Activated naive CD4-positive, alpha-beta T cell treated with anti-CD3 and anti-CD28 coated beads, Interleukin-2, amount 50 U/mL, for 24 hours (primary cell): ENCODE measurements at regions not wholly inside any gene's neighbourhood (a gene's known extent, or its start where the extent isn't known, plus 50 kb on each side); places are given as distances from the start of the nearest gene placed in this dataset.
"Not testable (repeated sequence)": the region's sequence is repeated elsewhere in the genome, so short reads cannot be mapped to it uniquely, and the experiment has no call there.

Source experiments
- H3K27ac Mint-ChIP-seq: one replicate; pipeline ENCODE4 v1.8.0; 2021; ENCODE audit warnings: mild to moderate bottlenecking, mixed read lengths
- H3K27me3 Mint-ChIP-seq: one replicate; pipeline ENCODE4 v1.8.0; 2021; ENCODE audit warnings: mixed read lengths
- H3K36me3 Mint-ChIP-seq: one replicate; pipeline ENCODE4 v1.8.0; 2021; ENCODE audit warnings: mixed read lengths
- H3K4me1 Mint-ChIP-seq: one replicate; pipeline ENCODE4 v1.8.0; 2021; ENCODE audit warnings: mixed read lengths
- H3K4me3 Mint-ChIP-seq: one replicate; pipeline ENCODE4 v1.8.0; 2021; ENCODE audit warnings: mild to moderate bottlenecking, mixed read lengths
- H3K9me3 Mint-ChIP-seq: one replicate; pipeline ENCODE4 v1.8.0; 2021; ENCODE audit warnings: mixed read lengths

GRCh38 chr5:89827960-89828359 lies 581.6 kb downstream of the CETN3 start:
- H3K4me3 Mint-ChIP-seq = no peak overlapping the region
- H3K4me1 Mint-ChIP-seq = no peaks in the 10 kb centered on the region
- no peaks in the 10 kb centered on the region for H3K36me3 Mint-ChIP-seq
- no peaks in the 10 kb centered on the region for H3K27me3 Mint-ChIP-seq
- H3K9me3 Mint-ChIP-seq = peaks cover 6% of the 10 kb centered on the region
- no peak overlapping the region for H3K27ac Mint-ChIP-seq

GRCh38 chr5:89827359-89827758 lies 582.2 kb downstream of the CETN3 start:
- H3K4me3 Mint-ChIP-seq = no peak overlapping the region
- H3K27me3 Mint-ChIP-seq = no peaks in the 10 kb centered on the region
- no peaks in the 10 kb centered on the region for H3K4me1 Mint-ChIP-seq
- H3K9me3 Mint-ChIP-seq = peaks cover 7% of the 10 kb centered on the region
- H3K36me3 Mint-ChIP-seq = no peaks in the 10 kb centered on the region
- no peak overlapping the region for H3K27ac Mint-ChIP-seq

- peaks cover 7% of the 10 kb centered on the region for H3K9me3 Mint-ChIP-seq
- no peak overlapping the region for H3K27ac Mint-ChIP-seq
- no peak overlapping the region for H3K4me3 Mint-ChIP-seq
- H3K27me3 Mint-ChIP-seq = no peaks in the 10 kb centered on the region
- no peaks in the 10 kb centered on the region for H3K36me3 Mint-ChIP-seq
- no peaks in the 10 kb centered on the region for H3K4me1 Mint-ChIP-seq
Measured at GRCh38 chr5:89826938-89827337, 582.6 kb downstream of the CETN3 start.

- H3K9me3 Mint-ChIP-seq = peaks cover 7% of the 10 kb centered on the region
- no peaks in the 10 kb centered on the region for H3K36me3 Mint-ChIP-seq
- H3K4me1 Mint-ChIP-seq = no peaks in the 10 kb centered on the region
- no peak overlapping the region for H3K27ac Mint-ChIP-seq
- no peak overlapping the region for H3K4me3 Mint-ChIP-seq
- H3K27me3 Mint-ChIP-seq = no peaks in the 10 kb centered on the region
Measured at GRCh38 chr5:89823046-89823445, 586.5 kb downstream of the CETN3 start.

GRCh38 chr5:89817841-89818240 lies 591.7 kb downstream of the CETN3 start:
- no peaks in the 10 kb centered on the region for H3K4me1 Mint-ChIP-seq
- no peak overlapping the region for H3K27ac Mint-ChIP-seq
- H3K27me3 Mint-ChIP-seq = no peaks in the 10 kb centered on the region
- peaks cover 2% of the 10 kb centered on the region for H3K9me3 Mint-ChIP-seq
- H3K4me3 Mint-ChIP-seq = no peak overlapping the region
- no peaks in the 10 kb centered on the region for H3K36me3 Mint-ChIP-seq

GRCh38 chr5:89816038-89816437 lies 593.5 kb downstream of the CETN3 start:
- Mint-ChIP-seq H3K27ac (no peak overlapping the region), H3K9me3 (peaks cover 3% of the 10 kb centered on the region), H3K4me3 (no peak overlapping the region), H3K4me1 (no peaks in the 10 kb centered on the region), H3K36me3 (no peaks in the 10 kb centered on the region), H3K27me3 (no peaks in the 10 kb centered on the region)

- not testable (repeated sequence) for H3K4me1 Mint-ChIP-seq, H3K27me3 Mint-ChIP-seq, H3K4me3 Mint-ChIP-seq, H3K36me3 Mint-ChIP-seq, H3K27ac Mint-ChIP-seq
- peaks cover 10% of the 10 kb centered on the region for H3K9me3 Mint-ChIP-seq
Measured at GRCh38 chr5:89800735-89801134, 608.8 kb downstream of the CETN3 start.

GRCh38 chr5:89794504-89794903 lies 615.1 kb downstream of the CETN3 start:
- H3K4me1 Mint-ChIP-seq, H3K27me3 Mint-ChIP-seq, H3K36me3 Mint-ChIP-seq, H3K27ac Mint-ChIP-seq, H3K4me3 Mint-ChIP-seq, H3K9me3 Mint-ChIP-seq: not testable (repeated sequence)

- not testable (repeated sequence) for H3K27ac Mint-ChIP-seq, H3K27me3 Mint-ChIP-seq, H3K36me3 Mint-ChIP-seq, H3K4me3 Mint-ChIP-seq, H3K4me1 Mint-ChIP-seq
- peaks cover 23% of the 10 kb centered on the region for H3K9me3 Mint-ChIP-seq
Measured at GRCh38 chr5:89779734-89780133, 629.8 kb downstream of the CETN3 start.

- Mint-ChIP-seq H3K9me3 (peaks cover 23% of the 10 kb centered on the region), H3K4me1 (no peaks in the 10 kb centered on the region), H3K27me3 (no peaks in the 10 kb centered on the region), H3K4me3 (no peak overlapping the region), H3K27ac (no peak overlapping the region), H3K36me3 (no peaks in the 10 kb centered on the region)
Measured at GRCh38 chr5:89777758-89778157, 631.8 kb downstream of the CETN3 start.

GRCh38 chr5:89769975-89770374 lies 639.6 kb downstream of the CETN3 start:
- Mint-ChIP-seq H3K4me3 (no peak overlapping the region), H3K4me1 (no peaks in the 10 kb centered on the region), H3K9me3 (no peaks in the 10 kb centered on the region), H3K27ac (no peak overlapping the region), H3K36me3 (no peaks in the 10 kb centered on the region), H3K27me3 (no peaks in the 10 kb centered on the region)

- Mint-ChIP-seq H3K27ac (no peak overlapping the region), H3K4me3 (no peak overlapping the region), H3K27me3 (no peaks in the 10 kb centered on the region), H3K36me3 (no peaks in the 10 kb centered on the region), H3K9me3 (no peaks in the 10 kb centered on the region), H3K4me1 (no peaks in the 10 kb centered on the region)
Measured at GRCh38 chr5:89759802-89760201, 649.8 kb downstream of the CETN3 start.

- no peaks in the 10 kb centered on the region for H3K9me3 Mint-ChIP-seq
- no peaks in the 10 kb centered on the region for H3K4me1 Mint-ChIP-seq
- H3K27ac Mint-ChIP-seq = no peak overlapping the region
- H3K36me3 Mint-ChIP-seq = no peaks in the 10 kb centered on the region
- no peaks in the 10 kb centered on the region for H3K27me3 Mint-ChIP-seq
- no peak overlapping the region for H3K4me3 Mint-ChIP-seq
Measured at GRCh38 chr5:89758146-89758545, 651.4 kb downstream of the CETN3 start.

- no peaks in the 10 kb centered on the region for H3K9me3 Mint-ChIP-seq
- H3K27me3 Mint-ChIP-seq = no peaks in the 10 kb centered on the region
- no peaks in the 10 kb centered on the region for H3K4me1 Mint-ChIP-seq
- H3K36me3 Mint-ChIP-seq = no peaks in the 10 kb centered on the region
- no peak overlapping the region for H3K27ac Mint-ChIP-seq
- H3K4me3 Mint-ChIP-seq = no peak overlapping the region
Measured at GRCh38 chr5:89756955-89757354, 652.6 kb downstream of the CETN3 start.

- no peaks in the 10 kb centered on the region for H3K4me1 Mint-ChIP-seq
- H3K27ac Mint-ChIP-seq = no peak overlapping the region
- H3K4me3 Mint-ChIP-seq = no peak overlapping the region
- no peaks in the 10 kb centered on the region for H3K27me3 Mint-ChIP-seq
- H3K9me3 Mint-ChIP-seq = peaks cover 5% of the 10 kb centered on the region
- no peaks in the 10 kb centered on the region for H3K36me3 Mint-ChIP-seq
Measured at GRCh38 chr5:89755024-89755423, 654.5 kb downstream of the CETN3 start.

- Mint-ChIP-seq H3K27ac (no peak overlapping the region), H3K9me3 (no peaks in the 10 kb centered on the region), H3K27me3 (no peaks in the 10 kb centered on the region), H3K36me3 (no peaks in the 10 kb centered on the region), H3K4me3 (no peak overlapping the region), H3K4me1 (no peaks in the 10 kb centered on the region)
Measured at GRCh38 chr5:89735082-89735481, 674.5 kb downstream of the CETN3 start.

- Mint-ChIP-seq H3K27me3 (no peaks in the 10 kb centered on the region), H3K36me3 (no peaks in the 10 kb centered on the region), H3K27ac (no peak overlapping the region)
Measured at GRCh38 chr5:89733772-89734171, 675.8 kb downstream of the CETN3 start.

More at GRCh38 chr5:89733772-89734171, 675.8 kb downstream of the CETN3 start:
- no peak overlapping the region for H3K4me3 Mint-ChIP-seq
- no peaks in the 10 kb centered on the region for H3K9me3 Mint-ChIP-seq
- no peaks in the 10 kb centered on the region for H3K4me1 Mint-ChIP-seq
